Esophagus squamous epithelium (tissue), 5 donors: ENCODE measurements at regions not wholly inside any gene's neighbourhood (a gene's known extent, or its start where the extent isn't known, plus 50 kb on each side); places are given as distances from the start of the nearest gene placed in this dataset.

ENCODE experiments used
- DNase-seq: peaks from one replicate; lab custom pipeline; 2025; lab: John Stamatoyannopoulos, UW
- H3K27ac ChIP-seq, 4 donors: fragments of 200-600 bp; sonication (generic); one replicate each; pipeline ENCODE4 v1.5.1; 2016 to 2019; ENCODE audit warnings: mild to moderate bottlenecking in 1 of 4
- H3K27me3 ChIP-seq, 4 donors: fragments of 200-600 bp; sonication (generic); 1 replicate in 3 of 4; 2 replicates in 1 of 4; pipeline versions ENCODE4 v1.5.1 to v1.6.0; 2017 to 2021; ENCODE audit warnings: antibody characterized with exemption in 1 of 4
- H3K36me3 ChIP-seq, 3 donors: fragments of 200-600 bp; sonication (generic); one replicate each; pipeline ENCODE4 v1.5.1; 2016 to 2019
- H3K4me1 ChIP-seq, 3 donors: fragments of 200-600 bp; sonication (generic); one replicate each; pipeline ENCODE4 v1.5.1; 2017 to 2019
- H3K4me3 ChIP-seq, 4 donors: fragments of 200-600 bp; sonication (generic); 1 replicate in 3 of 4; 2 replicates in 1 of 4; pipeline ENCODE4 v1.5.1; 2016 to 2019; ENCODE audit warnings: mild to moderate bottlenecking in 2 of 4, moderate library complexity in 1 of 4
- H3K9me3 ChIP-seq, 3 donors: fragments of 200-600 bp; sonication (generic); one replicate each; pipeline ENCODE4 v1.5.1; 2016 to 2019
- POLR2A ChIP-seq, 4 donors: fragments of 450-650 bp; IDR thresholded peaks; one replicate each; pipeline ENCODE4 v1.6.1; 2017; ENCODE audit warnings: antibody characterized with exemption in 4 of 4, mild to moderate bottlenecking in 4 of 4, moderate library complexity in 3 of 4
- WGBS, 2 donors: methylation state at CpG; one replicate each; pipeline ENCODE4 v1.1.5; 2018; 5-methylcytosine and 5-hydroxymethylcytosine counted together
- intact Hi-C: fragments of 100-400 bp; cut with DNase I; formaldehyde crosslinking; loops from one replicate; pipeline ENCODE4 v1.15.0; 2022
- TF ChIP-seq, protein P1 (sequence below), 6 experiments: fragments of 450-650 bp in 4 of 6; fragments of 200-600 bp in 2 of 6; sonication (generic) in 2 of 6; IDR thresholded peaks; one replicate each; pipeline ENCODE4 v1.5.1; 2016 to 2019; ENCODE audit warnings: antibody characterized with exemption in 6 of 6, mild to moderate bottlenecking in 4 of 6, moderate library complexity in 4 of 6
- donor health status: DM: yes; HTN: yes; CAD: no.

DNA sequence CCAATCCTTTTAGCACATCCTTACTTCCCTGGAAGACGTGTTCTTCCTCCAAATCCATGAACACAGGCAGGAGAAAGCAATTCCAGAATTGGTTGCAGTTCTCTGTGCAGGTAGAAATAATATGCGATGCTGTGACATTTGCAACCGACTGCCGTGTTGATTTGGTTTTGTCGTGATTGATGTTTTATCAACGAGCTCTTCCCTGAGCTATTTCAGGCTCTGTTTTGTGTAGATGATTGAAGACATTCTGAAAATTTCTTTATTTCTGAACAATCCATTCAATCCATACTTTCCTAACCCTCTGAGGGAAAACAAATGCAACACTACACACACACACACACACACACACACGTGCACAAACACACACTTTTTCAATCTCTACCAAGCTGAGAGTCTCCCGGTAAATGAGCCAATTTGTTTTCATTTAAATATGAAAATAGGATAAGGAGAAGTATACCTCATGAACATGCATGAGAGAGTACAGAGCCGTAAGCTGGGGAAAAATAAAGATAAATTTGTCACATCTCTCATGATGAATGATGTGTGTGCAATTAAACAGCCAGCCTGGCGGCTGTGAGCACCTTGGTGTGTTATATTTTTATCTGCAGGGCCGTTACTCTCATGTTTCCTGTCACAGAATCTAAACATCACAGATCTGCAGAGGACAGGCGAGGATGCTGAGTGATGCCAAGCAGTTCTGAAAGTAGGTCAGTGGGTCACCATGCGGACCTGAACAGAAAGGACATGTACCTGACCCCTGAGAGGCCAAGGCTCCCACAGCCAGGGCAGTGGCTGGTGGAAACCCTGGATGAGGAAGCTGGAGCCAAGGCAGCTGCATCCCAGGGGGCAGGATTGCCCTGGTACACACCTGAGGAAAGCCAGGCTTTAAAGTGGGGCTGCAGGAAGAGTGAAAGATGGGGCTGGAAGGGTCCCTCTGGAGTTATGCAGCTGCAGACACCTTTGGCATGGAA, 64.8 kb downstream of the PDCL3 start:
- DNase-seq: no peak
- Histone ChIP-seq H3K9me3 (no peaks in the 10 kb centered on the region), H3K4me1 (no peaks in the 10 kb centered on the region), H3K27ac (no peak overlapping the region), H3K4me3 (no peak overlapping the region), H3K36me3 (no peaks in the 10 kb centered on the region), H3K27me3 (peaks cover 0 to 12% (median 0%) of the 10 kb centered on the region in 4 donors)
- intact Hi-C loops: no loop called here
- 43 to 56% methylated on average over 12 to 13 of the region's 13 CpGs for WGBS, 2 donors
- TF ChIP-seq POLR2A (IDR thresholded peaks at IDR 0.05): no peak
- TF ChIP-seq, protein P1, sequence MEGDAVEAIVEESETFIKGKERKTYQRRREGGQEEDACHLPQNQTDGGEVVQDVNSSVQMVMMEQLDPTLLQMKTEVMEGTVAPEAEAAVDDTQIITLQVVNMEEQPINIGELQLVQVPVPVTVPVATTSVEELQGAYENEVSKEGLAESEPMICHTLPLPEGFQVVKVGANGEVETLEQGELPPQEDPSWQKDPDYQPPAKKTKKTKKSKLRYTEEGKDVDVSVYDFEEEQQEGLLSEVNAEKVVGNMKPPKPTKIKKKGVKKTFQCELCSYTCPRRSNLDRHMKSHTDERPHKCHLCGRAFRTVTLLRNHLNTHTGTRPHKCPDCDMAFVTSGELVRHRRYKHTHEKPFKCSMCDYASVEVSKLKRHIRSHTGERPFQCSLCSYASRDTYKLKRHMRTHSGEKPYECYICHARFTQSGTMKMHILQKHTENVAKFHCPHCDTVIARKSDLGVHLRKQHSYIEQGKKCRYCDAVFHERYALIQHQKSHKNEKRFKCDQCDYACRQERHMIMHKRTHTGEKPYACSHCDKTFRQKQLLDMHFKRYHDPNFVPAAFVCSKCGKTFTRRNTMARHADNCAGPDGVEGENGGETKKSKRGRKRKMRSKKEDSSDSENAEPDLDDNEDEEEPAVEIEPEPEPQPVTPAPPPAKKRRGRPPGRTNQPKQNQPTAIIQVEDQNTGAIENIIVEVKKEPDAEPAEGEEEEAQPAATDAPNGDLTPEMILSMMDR (IDR thresholded peaks at IDR 0.05): no peak

DNA sequence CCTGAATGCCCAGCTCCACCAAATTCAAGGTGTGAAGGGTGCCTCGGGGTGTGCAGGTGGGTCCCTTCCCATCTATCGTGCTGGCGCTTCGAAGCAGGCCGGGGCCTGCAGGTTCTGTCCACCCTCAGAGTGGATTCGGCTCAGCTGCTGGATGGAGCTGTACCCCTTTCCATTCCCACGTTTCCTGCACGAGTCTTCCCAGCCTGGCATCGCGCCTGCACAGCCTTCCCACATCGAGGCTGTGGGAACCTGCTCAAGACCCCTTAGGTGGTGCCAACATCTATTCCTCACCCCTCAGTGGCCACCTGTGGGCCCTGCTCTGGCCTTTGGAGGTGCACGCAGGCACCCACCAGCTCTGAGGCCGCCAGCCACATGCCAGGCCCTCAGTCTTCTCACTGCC, 65.7 kb downstream of the PDCL3 start:
- DNase-seq: no peak
- Histone ChIP-seq H3K4me3 (no peak overlapping the region), H3K27me3 (peaks cover 0 to 12% (median 0%) of the 10 kb centered on the region in 4 donors), H3K4me1 (no peaks in the 10 kb centered on the region), H3K27ac (no peak overlapping the region), H3K36me3 (no peaks in the 10 kb centered on the region), H3K9me3 (no peaks in the 10 kb centered on the region)
- intact Hi-C loops: no loop called here
- TF ChIP-seq, protein P1 (IDR thresholded peaks at IDR 0.05): no peak
- no peak for TF ChIP-seq POLR2A (IDR thresholded peaks at IDR 0.05)
- 79 to 87% methylated on average over 10 to 12 of the region's 13 CpGs for WGBS, 2 donors

DNA sequence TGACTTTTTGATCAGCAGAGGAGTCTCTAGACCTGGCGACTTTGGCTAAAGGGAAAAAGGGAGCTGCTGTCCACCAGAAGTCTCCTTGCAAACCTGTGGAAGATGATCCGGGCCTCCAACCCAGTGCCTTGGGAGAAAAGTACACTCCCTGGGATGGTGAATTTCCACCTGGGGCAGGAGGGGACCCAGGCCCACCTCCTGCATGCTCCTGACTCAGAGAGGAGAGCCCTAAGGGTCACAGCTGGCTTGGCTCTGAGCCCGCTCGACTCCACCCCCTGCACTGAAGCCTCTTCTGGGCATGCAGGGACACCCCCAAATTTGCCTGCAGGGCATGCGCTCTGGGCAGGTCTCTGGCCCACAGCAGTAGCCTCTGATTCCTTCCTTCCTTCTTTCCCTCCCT, 66.5 kb downstream of the PDCL3 start:
- H3K27me3 ChIP-seq: peaks cover 0 to 12% (median 0%) of the 10 kb centered on the region in 4 donors
- H3K36me3 ChIP-seq: no peaks in the 10 kb centered on the region
- WGBS, 2 donors: 79 to 84% methylated on average over 2 to 5 of the region's 5 CpGs
- H3K4me3 ChIP-seq: no peak overlapping the region
- no peaks in the 10 kb centered on the region for H3K4me1 ChIP-seq
- no peaks in the 10 kb centered on the region for H3K9me3 ChIP-seq
- intact Hi-C loops: no loop called here
- no peak overlapping the region for H3K27ac ChIP-seq
- DNase-seq: no peak
- TF ChIP-seq, protein P1 (IDR thresholded peaks at IDR 0.05): no peak
- no peak for TF ChIP-seq POLR2A (IDR thresholded peaks at IDR 0.05)

DNA sequence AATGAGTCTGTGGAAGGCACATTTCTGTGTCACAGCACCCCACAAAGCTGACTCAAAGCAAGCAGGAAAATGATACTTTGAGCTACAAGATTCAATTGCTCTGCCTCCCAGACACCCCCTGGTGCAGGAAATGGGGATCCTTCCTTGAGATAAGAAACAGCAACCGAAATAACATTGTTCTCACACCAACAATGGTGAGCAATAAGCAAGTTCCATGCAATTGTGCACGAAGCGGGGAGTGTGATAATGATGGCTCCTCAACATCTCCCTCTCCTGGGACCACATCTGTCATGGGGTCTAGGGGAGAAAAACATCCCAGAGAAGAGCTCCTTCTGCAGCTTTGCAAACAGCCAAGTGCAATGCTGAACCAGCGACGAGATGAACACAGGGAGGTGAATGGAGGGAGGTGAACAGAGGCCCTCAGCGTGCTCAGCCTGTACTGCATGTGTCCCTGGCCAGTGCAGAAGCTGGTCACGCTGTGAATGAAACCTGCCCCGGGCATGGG, 67.7 kb downstream of the PDCL3 start:
- 83 to 84% methylated on average over 7 to 8 of the region's 8 CpGs for WGBS, 2 donors
- TF ChIP-seq, protein P1 (IDR thresholded peaks at IDR 0.05): no peak
- TF ChIP-seq POLR2A (IDR thresholded peaks at IDR 0.05): no peak
- Histone ChIP-seq H3K27me3 (peaks cover 0 to 12% (median 0%) of the 10 kb centered on the region in 4 donors), H3K36me3 (no peaks in the 10 kb centered on the region), H3K27ac (no peak overlapping the region), H3K4me1 (no peaks in the 10 kb centered on the region), H3K4me3 (no peak overlapping the region), H3K9me3 (no peaks in the 10 kb centered on the region)
- intact Hi-C loops: no loop called here
- DNase-seq: no peak

DNA sequence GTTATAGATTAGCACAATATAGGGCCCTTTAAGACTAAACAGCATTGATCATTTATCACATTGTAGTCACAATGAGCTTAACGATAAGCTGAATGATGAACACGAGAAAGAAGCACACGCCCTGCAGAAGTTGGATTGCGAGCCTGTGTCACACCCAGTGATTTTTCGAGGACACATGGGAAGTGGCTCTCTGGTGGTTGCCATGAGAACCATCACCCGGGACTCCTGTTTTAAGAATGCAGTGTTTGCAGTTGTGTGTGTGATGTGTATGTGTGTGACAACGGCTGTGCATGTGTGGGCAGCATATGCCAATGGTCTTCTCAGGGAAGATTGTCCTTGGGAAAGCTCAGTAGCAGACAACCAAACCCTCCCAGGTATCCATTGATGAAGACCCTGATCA, 69.2 kb downstream of the PDCL3 start:
- no peak overlapping the region for H3K4me3 ChIP-seq
- no peaks in the 10 kb centered on the region for H3K4me1 ChIP-seq
- H3K27ac ChIP-seq: no peak overlapping the region
- no peaks in the 10 kb centered on the region for H3K9me3 ChIP-seq
- no peaks in the 10 kb centered on the region for H3K36me3 ChIP-seq
- DNase-seq: no peak
- TF ChIP-seq, protein P1 (IDR thresholded peaks at IDR 0.05): no peak
- no peak for TF ChIP-seq POLR2A (IDR thresholded peaks at IDR 0.05)
- intact Hi-C loops: no loop called here
- 72 to 82% methylated on average over 7 of the region's 7 CpGs for whole genome bisulfite sequencing, 2 donors
- peaks cover 0 to 9% (median 0%) of the 10 kb centered on the region in 4 donors for H3K27me3 ChIP-seq
